Neural progenitor cell (in vitro differentiated cells): ENCODE measurements at regions not wholly inside any gene's neighbourhood (a gene's known extent, or its start where the extent isn't known, plus 50 kb on each side); places are given as distances from the start of the nearest gene placed in this dataset.

Source experiments
- CTCF ChIP-seq: fragments of 200-600 bp; sonication (generic); IDR thresholded peaks from 2 replicates; pipeline ENCODE4 v1.5.1; 2017; ENCODE audit warnings: antibody characterized with exemption, mild to moderate bottlenecking
- EZH2 ChIP-seq: fragments of 200-600 bp; sonication (generic); IDR thresholded peaks from 2 replicates; pipeline ENCODE4 v1.6.1; 2017; ENCODE audit warnings: antibody characterized with exemption, mild to moderate bottlenecking, moderate library complexity
- EZH2phosphoT487 ChIP-seq: fragments of 200-600 bp; sonication (generic); IDR thresholded peaks from 2 replicates; pipeline ENCODE4 v1.6.1; 2017; ENCODE audit warnings: antibody characterized with exemption

GRCh38 chr4:154039435-154040343, 250.8 kb upstream of the SFRP2 start:
- no peak for TF ChIP-seq CTCF
- no peak for TF ChIP-seq EZH2phosphoT487
- TF ChIP-seq EZH2 = no peak
